ENCODE measurements at regions not wholly inside any gene's neighbourhood (a gene's known extent, or its start where the extent isn't known, plus 50 kb on each side); places are given as distances from the start of the nearest gene placed in this dataset.

GRCh38 chr22:49168219-49168813 is 659.4 kb downstream of the BRD1 start:
- TF ChIP-seq ZNF331 (CRISPR knock-in tag; IDR thresholded peaks at IDR 0.05; ENCODE audit: low read depth) (no peak), ZNF114 (CRISPR knock-in tag; IDR thresholded peaks at IDR 0.05) (no peak), POLR2AphosphoS5 (IDR thresholded peaks at IDR 0.05; ENCODE audit: low read depth) (no peak), NANOG (IDR thresholded peaks at IDR 0.05; ENCODE audit: borderline replicate concordance) (no peak), CREB1 (CRISPR knock-in tag; IDR thresholded peaks at IDR 0.05; ENCODE audit: low read depth) (no peak)
- TF ChIP-seq, protein P1, sequence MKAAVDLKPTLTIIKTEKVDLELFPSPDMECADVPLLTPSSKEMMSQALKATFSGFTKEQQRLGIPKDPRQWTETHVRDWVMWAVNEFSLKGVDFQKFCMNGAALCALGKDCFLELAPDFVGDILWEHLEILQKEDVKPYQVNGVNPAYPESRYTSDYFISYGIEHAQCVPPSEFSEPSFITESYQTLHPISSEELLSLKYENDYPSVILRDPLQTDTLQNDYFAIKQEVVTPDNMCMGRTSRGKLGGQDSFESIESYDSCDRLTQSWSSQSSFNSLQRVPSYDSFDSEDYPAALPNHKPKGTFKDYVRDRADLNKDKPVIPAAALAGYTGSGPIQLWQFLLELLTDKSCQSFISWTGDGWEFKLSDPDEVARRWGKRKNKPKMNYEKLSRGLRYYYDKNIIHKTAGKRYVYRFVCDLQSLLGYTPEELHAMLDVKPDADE (IDR thresholded peaks at IDR 0.05): no peak
- TF ChIP-seq, protein P2, sequence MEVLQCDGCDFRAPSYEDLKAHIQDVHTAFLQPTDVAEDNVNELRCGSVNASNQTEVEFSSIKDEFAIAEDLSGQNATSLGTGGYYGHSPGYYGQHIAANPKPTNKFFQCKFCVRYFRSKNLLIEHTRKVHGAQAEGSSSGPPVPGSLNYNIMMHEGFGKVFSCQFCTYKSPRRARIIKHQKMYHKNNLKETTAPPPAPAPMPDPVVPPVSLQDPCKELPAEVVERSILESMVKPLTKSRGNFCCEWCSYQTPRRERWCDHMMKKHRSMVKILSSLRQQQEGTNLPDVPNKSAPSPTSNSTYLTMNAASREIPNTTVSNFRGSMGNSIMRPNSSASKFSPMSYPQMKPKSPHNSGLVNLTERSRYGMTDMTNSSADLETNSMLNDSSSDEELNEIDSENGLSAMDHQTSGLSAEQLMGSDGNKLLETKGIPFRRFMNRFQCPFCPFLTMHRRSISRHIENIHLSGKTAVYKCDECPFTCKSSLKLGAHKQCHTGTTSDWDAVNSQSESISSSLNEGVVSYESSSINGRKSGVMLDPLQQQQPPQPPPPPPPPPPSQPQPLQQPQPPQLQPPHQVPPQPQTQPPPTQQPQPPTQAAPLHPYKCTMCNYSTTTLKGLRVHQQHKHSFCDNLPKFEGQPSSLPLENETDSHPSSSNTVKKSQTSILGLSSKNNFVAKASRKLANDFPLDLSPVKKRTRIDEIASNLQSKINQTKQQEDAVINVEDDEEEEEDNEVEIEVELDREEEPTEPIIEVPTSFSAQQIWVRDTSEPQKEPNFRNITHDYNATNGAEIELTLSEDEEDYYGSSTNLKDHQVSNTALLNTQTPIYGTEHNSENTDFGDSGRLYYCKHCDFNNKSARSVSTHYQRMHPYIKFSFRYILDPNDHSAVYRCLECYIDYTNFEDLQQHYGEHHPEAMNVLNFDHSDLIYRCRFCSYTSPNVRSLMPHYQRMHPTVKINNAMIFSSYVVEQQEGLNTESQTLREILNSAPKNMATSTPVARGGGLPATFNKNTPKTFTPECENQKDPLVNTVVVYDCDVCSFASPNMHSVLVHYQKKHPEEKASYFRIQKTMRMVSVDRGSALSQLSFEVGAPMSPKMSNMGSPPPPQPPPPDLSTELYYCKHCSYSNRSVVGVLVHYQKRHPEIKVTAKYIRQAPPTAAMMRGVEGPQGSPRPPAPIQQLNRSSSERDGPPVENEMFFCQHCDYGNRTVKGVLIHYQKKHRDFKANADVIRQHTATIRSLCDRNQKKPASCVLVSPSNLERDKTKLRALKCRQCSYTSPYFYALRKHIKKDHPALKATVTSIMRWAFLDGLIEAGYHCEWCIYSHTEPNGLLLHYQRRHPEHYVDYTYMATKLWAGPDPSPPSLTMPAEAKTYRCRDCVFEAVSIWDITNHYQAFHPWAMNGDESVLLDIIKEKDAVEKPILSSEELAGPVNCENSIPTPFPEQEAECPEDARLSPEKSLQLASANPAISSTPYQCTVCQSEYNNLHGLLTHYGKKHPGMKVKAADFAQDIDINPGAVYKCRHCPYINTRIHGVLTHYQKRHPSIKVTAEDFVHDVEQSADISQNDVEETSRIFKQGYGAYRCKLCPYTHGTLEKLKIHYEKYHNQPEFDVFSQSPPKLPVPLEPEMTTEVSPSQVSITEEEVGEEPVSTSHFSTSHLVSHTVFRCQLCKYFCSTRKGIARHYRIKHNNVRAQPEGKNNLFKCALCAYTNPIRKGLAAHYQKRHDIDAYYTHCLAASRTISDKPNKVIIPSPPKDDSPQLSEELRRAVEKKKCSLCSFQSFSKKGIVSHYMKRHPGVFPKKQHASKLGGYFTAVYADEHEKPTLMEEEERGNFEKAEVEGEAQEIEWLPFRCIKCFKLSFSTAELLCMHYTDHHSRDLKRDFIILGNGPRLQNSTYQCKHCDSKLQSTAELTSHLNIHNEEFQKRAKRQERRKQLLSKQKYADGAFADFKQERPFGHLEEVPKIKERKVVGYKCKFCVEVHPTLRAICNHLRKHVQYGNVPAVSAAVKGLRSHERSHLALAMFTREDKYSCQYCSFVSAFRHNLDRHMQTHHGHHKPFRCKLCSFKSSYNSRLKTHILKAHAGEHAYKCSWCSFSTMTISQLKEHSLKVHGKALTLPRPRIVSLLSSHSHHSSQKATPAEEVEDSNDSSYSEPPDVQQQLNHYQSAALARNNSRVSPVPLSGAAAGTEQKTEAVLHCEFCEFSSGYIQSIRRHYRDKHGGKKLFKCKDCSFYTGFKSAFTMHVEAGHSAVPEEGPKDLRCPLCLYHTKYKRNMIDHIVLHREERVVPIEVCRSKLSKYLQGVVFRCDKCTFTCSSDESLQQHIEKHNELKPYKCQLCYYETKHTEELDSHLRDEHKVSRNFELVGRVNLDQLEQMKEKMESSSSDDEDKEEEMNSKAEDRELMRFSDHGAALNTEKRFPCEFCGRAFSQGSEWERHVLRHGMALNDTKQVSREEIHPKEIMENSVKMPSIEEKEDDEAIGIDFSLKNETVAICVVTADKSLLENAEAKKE (CRISPR knock-in tag; IDR thresholded peaks at IDR 0.05): no peak
- no peak overlapping the region for H3K4me3 ChIP-seq
- H3K9me2 ChIP-seq (ENCODE audit: insufficient read depth): no peaks in the 10 kb centered on the region
- no peak for ATAC-seq
- H3K4me2 ChIP-seq: no peak overlapping the region
- Mint-ChIP-seq H3K27me3 (ENCODE audit: insufficient read depth, low read depth, poor library complexity) (peaks cover 2% of the 10 kb centered on the region), H3K4me1 (no peaks in the 10 kb centered on the region), H3K27ac (no peak overlapping the region), H3K9me3 (peaks cover 25% of the 10 kb centered on the region), H3K4me3 (no peak overlapping the region), H3K36me3 (ENCODE audit: low read depth) (peaks cover 8% of the 10 kb centered on the region)
- no peaks in the 10 kb centered on the region for H4K20me1 ChIP-seq (replicated peaks; ENCODE audit: insufficient read depth)
- no peak overlapping the region for H2AFZ ChIP-seq
- no peaks in the 10 kb centered on the region for H3K79me2 ChIP-seq (replicated peaks; ENCODE audit: insufficient read depth)
- no peaks in the 10 kb centered on the region for H3K36me3 ChIP-seq (ENCODE audit: insufficient read depth)
- H3K4me1 ChIP-seq (ENCODE audit: insufficient read depth): no peaks in the 10 kb centered on the region
- no peaks in the 10 kb centered on the region for H3K27me3 ChIP-seq (ENCODE audit: insufficient read depth)
- no peak overlapping the region for H3K27ac ChIP-seq (ENCODE audit: low read depth)
- no peaks in the 10 kb centered on the region for H3F3A ChIP-seq (replicated peaks; ENCODE audit: low read depth)
- no peak for DNase-seq (ENCODE audit: low spot score)

Data from GM23338 (cell line).